Ishikawa (cell line): ENCODE measurements at regions not wholly inside any gene's neighbourhood (a gene's known extent, or its start where the extent isn't known, plus 50 kb on each side); places are given as distances from the start of the nearest gene placed in this dataset.

Experiments
- YY1 ChIP-seq: IDR thresholded peaks from 2 replicates; pipeline ENCODE4 v1.6.1; 2012; ENCODE audit warnings: low read depth
- TF ChIP-seq, protein P1 (sequence below): IDR thresholded peaks from 2 replicates; pipeline ENCODE4 v1.6.1; 2012

DNA sequence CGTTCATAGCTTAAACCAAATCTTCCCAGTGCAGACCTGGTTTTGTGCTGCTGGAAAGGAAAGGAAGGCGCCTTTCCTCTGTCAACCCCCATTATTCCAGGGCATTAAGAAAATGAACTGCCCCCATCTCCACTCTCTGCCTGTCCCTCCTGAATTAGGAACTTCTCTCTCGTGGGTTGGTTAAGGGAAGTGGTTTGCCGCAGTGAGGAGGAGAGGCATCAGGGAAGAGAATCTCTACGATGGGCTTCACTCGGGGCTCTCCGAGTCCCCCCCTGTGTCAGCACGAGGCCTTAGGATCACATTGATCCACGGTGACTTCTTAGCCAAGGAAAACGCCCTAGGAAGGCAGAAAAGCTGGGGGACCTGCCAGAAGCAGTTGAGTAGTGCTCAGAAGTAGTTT lies 53.9 kb upstream of the LYZL2 start:
- TF ChIP-seq, protein P1, sequence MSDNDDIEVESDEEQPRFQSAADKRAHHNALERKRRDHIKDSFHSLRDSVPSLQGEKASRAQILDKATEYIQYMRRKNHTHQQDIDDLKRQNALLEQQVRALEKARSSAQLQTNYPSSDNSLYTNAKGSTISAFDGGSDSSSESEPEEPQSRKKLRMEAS: no peak
- no peak for TF ChIP-seq YY1
